A549 (cell line): ENCODE measurements at regions not wholly inside any gene's neighbourhood (a gene's known extent, or its start where the extent isn't known, plus 50 kb on each side); places are given as distances from the start of the nearest gene placed in this dataset.
"Not testable (repeated sequence)": the region's sequence is repeated elsewhere in the genome, so short reads cannot be mapped to it uniquely, and the experiment has no call there.

Experiments used
- EP300 ChIP-seq, 2 experiments: fragments of >200 bp; sonication (Bioruptor Twin); formaldehyde crosslinking; IDR thresholded peaks; 2 replicates in 1 of 2; 3 replicates in 1 of 2; pipeline ENCODE4 v1.6.1; 2016 to 2017
- JUNB ChIP-seq: fragments of >200 bp; sonication (Bioruptor Twin); formaldehyde crosslinking; IDR thresholded peaks from 2 replicates; pipeline ENCODE4 v1.6.1; 2016
- POLR2A ChIP-seq: IDR thresholded peaks from 2 replicates; pipeline ENCODE4 v1.6.1; 2012; ENCODE audit warnings: mild to moderate bottlenecking, low read length
- TF ChIP-seq, protein P1 (sequence below): fragments of 200-600 bp; sonication (generic); IDR thresholded peaks from 2 replicates; pipeline ENCODE4 v1.6.1; 2016; ENCODE audit warnings: antibody characterized with exemption, mild to moderate bottlenecking, moderate library complexity

GRCh38 chr18:59971144-59971543 lies 71.3 kb downstream of the PMAIP1 start:
- TF ChIP-seq JUNB; POLR2A; EP300 (IDR thresholded peaks at IDR 0.05): not testable (repeated sequence)
- TF ChIP-seq, protein P1, sequence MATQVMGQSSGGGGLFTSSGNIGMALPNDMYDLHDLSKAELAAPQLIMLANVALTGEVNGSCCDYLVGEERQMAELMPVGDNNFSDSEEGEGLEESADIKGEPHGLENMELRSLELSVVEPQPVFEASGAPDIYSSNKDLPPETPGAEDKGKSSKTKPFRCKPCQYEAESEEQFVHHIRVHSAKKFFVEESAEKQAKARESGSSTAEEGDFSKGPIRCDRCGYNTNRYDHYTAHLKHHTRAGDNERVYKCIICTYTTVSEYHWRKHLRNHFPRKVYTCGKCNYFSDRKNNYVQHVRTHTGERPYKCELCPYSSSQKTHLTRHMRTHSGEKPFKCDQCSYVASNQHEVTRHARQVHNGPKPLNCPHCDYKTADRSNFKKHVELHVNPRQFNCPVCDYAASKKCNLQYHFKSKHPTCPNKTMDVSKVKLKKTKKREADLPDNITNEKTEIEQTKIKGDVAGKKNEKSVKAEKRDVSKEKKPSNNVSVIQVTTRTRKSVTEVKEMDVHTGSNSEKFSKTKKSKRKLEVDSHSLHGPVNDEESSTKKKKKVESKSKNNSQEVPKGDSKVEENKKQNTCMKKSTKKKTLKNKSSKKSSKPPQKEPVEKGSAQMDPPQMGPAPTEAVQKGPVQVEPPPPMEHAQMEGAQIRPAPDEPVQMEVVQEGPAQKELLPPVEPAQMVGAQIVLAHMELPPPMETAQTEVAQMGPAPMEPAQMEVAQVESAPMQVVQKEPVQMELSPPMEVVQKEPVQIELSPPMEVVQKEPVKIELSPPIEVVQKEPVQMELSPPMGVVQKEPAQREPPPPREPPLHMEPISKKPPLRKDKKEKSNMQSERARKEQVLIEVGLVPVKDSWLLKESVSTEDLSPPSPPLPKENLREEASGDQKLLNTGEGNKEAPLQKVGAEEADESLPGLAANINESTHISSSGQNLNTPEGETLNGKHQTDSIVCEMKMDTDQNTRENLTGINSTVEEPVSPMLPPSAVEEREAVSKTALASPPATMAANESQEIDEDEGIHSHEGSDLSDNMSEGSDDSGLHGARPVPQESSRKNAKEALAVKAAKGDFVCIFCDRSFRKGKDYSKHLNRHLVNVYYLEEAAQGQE: not testable (repeated sequence)
